Neural cell (in vitro differentiated cells): ENCODE measurements at regions not wholly inside any gene's neighbourhood (a gene's known extent, or its start where the extent isn't known, plus 50 kb on each side); places are given as distances from the start of the nearest gene placed in this dataset.

Source experiments
- CTCF ChIP-seq: fragments of 450-650 bp; IDR thresholded peaks from 2 replicates; pipeline ENCODE4 v1.5.1; 2014; ENCODE audit warnings: antibody characterized with exemption, mild to moderate bottlenecking, moderate library complexity; ENCODE audit not compliant: poor library complexity, severe bottlenecking
- POLR2AphosphoS5 ChIP-seq: IDR thresholded peaks from 2 replicates; pipeline ENCODE4 v1.6.1; 2012
- TAF1 ChIP-seq: IDR thresholded peaks from 2 replicates; pipeline ENCODE4 v1.6.1; 2012; ENCODE audit warnings: low read depth

GRCh38 chr3:117629505-117629904 is 919.9 kb downstream of the TUSC7 start:
- TF ChIP-seq CTCF (no peak), POLR2AphosphoS5 (no peak), TAF1 (no peak)
